GM23338 (cell line): ENCODE measurements at regions not wholly inside any gene's neighbourhood (a gene's known extent, or its start where the extent isn't known, plus 50 kb on each side); places are given as distances from the start of the nearest gene placed in this dataset.

ENCODE experiments used
- ATAC-seq: fragments of 200-7000 bp; cut with Tn5 transposase; 3 replicates; pipeline ENCODE4 v1.9.1; 2020
- DNase-seq: peaks from one replicate; pipeline ENCODE4 v3.0.0-alpha.2; 2015; ENCODE audit warnings: low spot score
- H2AFZ ChIP-seq: fragments of 200-600 bp; sonication (generic); 2 replicates; pipeline ENCODE4 v1.8.0; 2016; ENCODE audit warnings: antibody characterized with exemption, mild to moderate bottlenecking, moderate library complexity
- H3F3A ChIP-seq: fragments of 200-600 bp; sonication (generic); replicated peaks from 2 replicates; pipeline ENCODE4 v1.8.0; 2017; ENCODE audit warnings: antibody characterized with exemption, mixed run types, low read depth
- H3K27ac ChIP-seq: fragments of 200-600 bp; sonication (generic); 2 replicates; pipeline ENCODE4 v1.6.1; 2016; ENCODE audit warnings: low read depth
- H3K27me3 ChIP-seq: fragments of 200-600 bp; sonication (generic); 2 replicates; pipeline ENCODE4 v1.8.0; 2016; ENCODE audit warnings: mild to moderate bottlenecking, mixed run types, moderate library complexity; ENCODE audit not compliant: insufficient read depth
- H3K36me3 ChIP-seq: fragments of 200-600 bp; sonication (generic); 2 replicates; pipeline ENCODE4 v1.8.0; 2016; ENCODE audit warnings: mild to moderate bottlenecking; ENCODE audit not compliant: insufficient read depth
- H3K4me1 ChIP-seq: fragments of 200-600 bp; sonication (generic); 2 replicates; pipeline ENCODE4 v1.8.0; 2016; ENCODE audit warnings: mild to moderate bottlenecking, moderate library complexity; ENCODE audit not compliant: insufficient read depth
- H3K4me2 ChIP-seq: fragments of 200-600 bp; sonication (generic); 2 replicates; pipeline ENCODE4 v1.7.1; 2017; ENCODE audit warnings: mixed run types
- H3K4me3 ChIP-seq: fragments of 200-600 bp; sonication (generic); 2 replicates; pipeline ENCODE4 v1.6.1; 2016; ENCODE audit warnings: mixed run types
- H3K79me2 ChIP-seq: fragments of 200-600 bp; sonication (generic); replicated peaks from 2 replicates; pipeline ENCODE4 v1.8.0; 2017; ENCODE audit warnings: mild to moderate bottlenecking; ENCODE audit not compliant: insufficient read depth
- H3K9me2 ChIP-seq: fragments of 200-600 bp; sonication (generic); 2 replicates; pipeline ENCODE4 v1.8.0; 2017; ENCODE audit not compliant: insufficient read depth
- H4K20me1 ChIP-seq: fragments of 200-600 bp; sonication (generic); replicated peaks from 2 replicates; pipeline ENCODE4 v1.8.0; 2017; ENCODE audit warnings: mild to moderate bottlenecking; ENCODE audit not compliant: insufficient read depth
- H3K27ac Mint-ChIP-seq: 2 replicates; pipeline ENCODE4 v1.8.0; 2020; ENCODE audit warnings: inconsistent platforms, mild to moderate bottlenecking, moderate library complexity, mixed read lengths
- H3K27me3 Mint-ChIP-seq: 3 replicates; pipeline ENCODE4 v1.8.0; 2022; ENCODE audit warnings: low read depth, mild to moderate bottlenecking, moderate library complexity, mixed read lengths, inconsistent platforms; ENCODE audit not compliant: insufficient read depth, poor library complexity
- H3K36me3 Mint-ChIP-seq: 3 replicates; pipeline ENCODE4 v1.8.0; 2021; ENCODE audit warnings: low read depth, mild to moderate bottlenecking, inconsistent platforms, moderate library complexity, mixed read lengths
- H3K4me1 Mint-ChIP-seq: 3 replicates; pipeline ENCODE4 v1.8.0; 2020; ENCODE audit warnings: mild to moderate bottlenecking, inconsistent platforms, mixed read lengths
- H3K4me3 Mint-ChIP-seq: 3 replicates; pipeline ENCODE4 v1.8.0; 2021; ENCODE audit warnings: moderate library complexity, mild to moderate bottlenecking, inconsistent platforms, mixed read lengths
- H3K9me3 Mint-ChIP-seq: 3 replicates; pipeline ENCODE4 v1.8.0; 2020; ENCODE audit warnings: moderate library complexity, mild to moderate bottlenecking, inconsistent platforms, mixed read lengths
- CREB1 ChIP-seq: fragments of 250-450 bp; sonication (Bioruptor Pico); IDR thresholded peaks from 2 replicates; pipeline ENCODE4 v1.5.0; 2020; ENCODE audit warnings: low read depth, mild to moderate bottlenecking, moderate library complexity
- CTCF ChIP-seq, 2 experiments: fragments of 200-600 bp in 1 of 2; sonication (generic) in 1 of 2; conservative IDR thresholded peaks; 2 replicates each; pipeline versions ENCODE4 v1.5.1 to v1.6.1; 2016 to 2017; ENCODE audit warnings: antibody characterized with exemption in 2 of 2, low read depth in 2 of 2, mild to moderate bottlenecking in 2 of 2, moderate library complexity in 1 of 2
- ETS1 ChIP-seq: IDR thresholded peaks from 2 replicates; pipeline ENCODE4 v1.6.1; 2016; ENCODE audit warnings: antibody characterized with exemption
- EZH2 ChIP-seq: fragments of 200-600 bp; sonication (generic); IDR thresholded peaks from one replicate; pipeline ENCODE4 v1.8.0; 2017; ENCODE audit warnings: antibody characterized with exemption, mild to moderate bottlenecking, low read depth; ENCODE audit not compliant: unreplicated experiment
- EZH2phosphoT487 ChIP-seq: fragments of 200-600 bp; sonication (generic); IDR thresholded peaks from one replicate; pipeline ENCODE4 v1.8.1; 2018; ENCODE audit warnings: antibody characterized with exemption; ENCODE audit not compliant: unreplicated experiment
- JUNB ChIP-seq: IDR thresholded peaks from one replicate; pipeline ENCODE4 v1.6.1; 2016; ENCODE audit warnings: antibody characterized with exemption; ENCODE audit not compliant: unreplicated experiment
- NANOG ChIP-seq: IDR thresholded peaks from 2 replicates; pipeline ENCODE4 v1.6.1; 2016; ENCODE audit warnings: antibody characterized with exemption, borderline replicate concordance
- POLR2AphosphoS5 ChIP-seq: IDR thresholded peaks from 2 replicates; pipeline ENCODE4 v1.6.1; 2016; ENCODE audit warnings: antibody characterized with exemption, low read depth
- REST ChIP-seq: IDR thresholded peaks from one replicate; pipeline ENCODE4 v1.6.1; 2018; ENCODE audit warnings: antibody characterized with exemption; ENCODE audit not compliant: unreplicated experiment
- STAT1 ChIP-seq: IDR thresholded peaks from one replicate; pipeline ENCODE4 v1.6.1; 2016; ENCODE audit warnings: antibody characterized with exemption; ENCODE audit not compliant: unreplicated experiment
- ZNF331 ChIP-seq: fragments of 250-450 bp; sonication (Bioruptor Pico); IDR thresholded peaks from 2 replicates; pipeline ENCODE4 v1.5.0; 2020; ENCODE audit warnings: low read depth, mild to moderate bottlenecking, moderate library complexity
- ZNF462 ChIP-seq: fragments of 250-450 bp; sonication (Bioruptor Pico); IDR thresholded peaks from 2 replicates; pipeline ENCODE4 v1.5.0; 2020; ENCODE audit warnings: mild to moderate bottlenecking, moderate library complexity

GRCh38 chr6:97449444-97449966 is 166.5 kb upstream of the MMS22L start:
- TF ChIP-seq CTCF (conservative IDR thresholded peaks at IDR 0.05; ENCODE audit: low read depth in 2 of 2) (no peak), NANOG (no peak), ETS1 (no peak), POLR2AphosphoS5 (no peak), ZNF331 (CRISPR knock-in tag) (no peak), ZNF462 (CRISPR knock-in tag) (no peak), CREB1 (CRISPR knock-in tag) (no peak), STAT1 (no peak), EZH2 (no peak), REST (no peak), JUNB (no peak), EZH2phosphoT487 (no peak)
- Histone ChIP-seq H3K27me3 (no peaks in the 10 kb centered on the region), H3K4me2 (no peak overlapping the region), H3K79me2 (no peaks in the 10 kb centered on the region), H3K9me2 (no peaks in the 10 kb centered on the region), H2AFZ (no peak overlapping the region), H3K36me3 (no peaks in the 10 kb centered on the region), H3K4me1 (peaks cover 4% of the 10 kb centered on the region; the same call in 1 of the 2 replicates), H3K27ac (no peak overlapping the region), H3F3A (no peaks in the 10 kb centered on the region), H3K4me3 (no peak overlapping the region), H4K20me1 (no peaks in the 10 kb centered on the region)
- H3K4me1 Mint-ChIP-seq = peaks cover 27% of the 10 kb centered on the region
- H3K27me3 Mint-ChIP-seq = no peaks in the 10 kb centered on the region
- no peak for ATAC-seq
- no peak overlapping the region for H3K4me3 Mint-ChIP-seq
- no peaks in the 10 kb centered on the region for H3K9me3 Mint-ChIP-seq
- no peaks in the 10 kb centered on the region; the same call in 2 of the 3 replicates for H3K36me3 Mint-ChIP-seq
- no peak overlapping the region for H3K27ac Mint-ChIP-seq
- no peak for DNase-seq
